ENCODE measurements at regions not wholly inside any gene's neighbourhood (a gene's known extent, or its start where the extent isn't known, plus 50 kb on each side); places are given as distances from the start of the nearest gene placed in this dataset.

GRCh38 chr6:74250161-74250818, 554.3 kb downstream of the CD109 start:
- DNase-seq (ENCODE audit: low spot score in 2 of 2), result no peak
- no peaks in the 10 kb centered on the region for H3K9me3 ChIP-seq
- intact Hi-C loops (cut with DNase I; ENCODE audit: low total_unique reads), result no loop called here
- no peaks in the 10 kb centered on the region for H3K36me3 ChIP-seq
- no peaks in the 10 kb centered on the region for H3K27me3 ChIP-seq
- H3K27ac ChIP-seq, result no peak overlapping the region
- no peaks in the 10 kb centered on the region for H3K4me1 ChIP-seq
- TF ChIP-seq POLR2AphosphoS5 (IDR thresholded peaks at IDR 0.05), result no peak
- TF ChIP-seq CTCF (IDR thresholded peaks at IDR 0.05), result no peak
- no peak for TF ChIP-seq POLR2A (IDR thresholded peaks at IDR 0.05)
- H3K4me3 ChIP-seq, result no peak overlapping the region

GRCh38 chr6:74249658-74250057, 553.7 kb downstream of the CD109 start:
- Histone ChIP-seq H3K4me3 (no peak overlapping the region), H3K9me3 (no peaks in the 10 kb centered on the region), H3K27me3 (no peaks in the 10 kb centered on the region), H3K27ac (no peak overlapping the region), H3K36me3 (no peaks in the 10 kb centered on the region), H3K4me1 (no peaks in the 10 kb centered on the region)
- TF ChIP-seq POLR2A (IDR thresholded peaks at IDR 0.05) (no peak), CTCF (IDR thresholded peaks at IDR 0.05) (no peak), POLR2AphosphoS5 (IDR thresholded peaks at IDR 0.05) (no peak)
- DNase-seq (ENCODE audit: low spot score in 2 of 2), result no peak
- intact Hi-C loops (cut with DNase I; ENCODE audit: low total_unique reads), result no loop called here

GRCh38 chr6:74248966-74249365, 553.0 kb downstream of the CD109 start:
- Histone ChIP-seq H3K4me3 (no peak overlapping the region), H3K27me3 (no peaks in the 10 kb centered on the region), H3K4me1 (no peaks in the 10 kb centered on the region), H3K27ac (no peak overlapping the region), H3K36me3 (no peaks in the 10 kb centered on the region), H3K9me3 (no peaks in the 10 kb centered on the region)
- intact Hi-C loops (cut with DNase I; ENCODE audit: low total_unique reads), result no loop called here
- no peak for TF ChIP-seq POLR2A (IDR thresholded peaks at IDR 0.05)
- no peak for TF ChIP-seq CTCF (IDR thresholded peaks at IDR 0.05)
- TF ChIP-seq POLR2AphosphoS5 (IDR thresholded peaks at IDR 0.05), result no peak
- no peak for DNase-seq (ENCODE audit: low spot score in 2 of 2)

- Histone ChIP-seq H3K9me3 (no peaks in the 10 kb centered on the region), H3K27ac (no peak overlapping the region), H3K4me1 (no peaks in the 10 kb centered on the region), H3K4me3 (no peak overlapping the region), H3K27me3 (no peaks in the 10 kb centered on the region), H3K36me3 (no peaks in the 10 kb centered on the region)
- DNase-seq (ENCODE audit: low spot score in 2 of 2), result no peak
- intact Hi-C loops (cut with DNase I; ENCODE audit: low total_unique reads), result no loop called here
- TF ChIP-seq POLR2A (IDR thresholded peaks at IDR 0.05) (no peak), POLR2AphosphoS5 (IDR thresholded peaks at IDR 0.05) (no peak), CTCF (IDR thresholded peaks at IDR 0.05) (no peak)
Measured at GRCh38 chr6:74222768-74223333, 526.8 kb downstream of the CD109 start.

- Histone ChIP-seq H3K27ac (no peak overlapping the region), H3K9me3 (no peaks in the 10 kb centered on the region), H3K36me3 (no peaks in the 10 kb centered on the region), H3K4me1 (no peaks in the 10 kb centered on the region), H3K27me3 (no peaks in the 10 kb centered on the region), H3K4me3 (no peak overlapping the region)
- DNase-seq (ENCODE audit: low spot score in 2 of 2), result no peak
- TF ChIP-seq POLR2A (IDR thresholded peaks at IDR 0.05), result no peak
- intact Hi-C loops (cut with DNase I; ENCODE audit: low total_unique reads), result no loop called here
Measured at GRCh38 chr6:74213995-74214394, 518.0 kb downstream of the CD109 start.

All from breast epithelium (tissue), 4 donors.